ENCODE measurements at regions not wholly inside any gene's neighbourhood (a gene's known extent, or its start where the extent isn't known, plus 50 kb on each side); places are given as distances from the start of the nearest gene placed in this dataset.

GRCh38 chr5:109951758-109952157 is 262.0 kb downstream of the MAN2A1 start:
- DNase-seq (ENCODE audit: low spot score in 2 of 2): no peak
- no peak for ATAC-seq (ENCODE audit: low read depth)

GRCh38 chr5:109953761-109954160 is 264.0 kb downstream of the MAN2A1 start:
- H3K4me1 Mint-ChIP-seq: no peaks in the 10 kb centered on the region
- no peak overlapping the region for H3K4me3 Mint-ChIP-seq
- no peak overlapping the region for H3K27ac Mint-ChIP-seq
- H3K27me3 Mint-ChIP-seq: no peaks in the 10 kb centered on the region
- no peaks in the 10 kb centered on the region for H3K9me3 Mint-ChIP-seq
- no peaks in the 10 kb centered on the region for H3K36me3 Mint-ChIP-seq
- ATAC-seq (ENCODE audit: low read depth) (no peak), DNase-seq (ENCODE audit: low spot score in 2 of 2) (no peak)

More at GRCh38 chr5:109951758-109952157, 262.0 kb downstream of the MAN2A1 start:
- Mint-ChIP-seq H3K36me3 (no peaks in the 10 kb centered on the region), H3K27me3 (peaks cover 1% of the 10 kb centered on the region), H3K9me3 (no peaks in the 10 kb centered on the region), H3K4me1 (no peaks in the 10 kb centered on the region), H3K27ac (no peak overlapping the region), H3K4me3 (no peak overlapping the region)

GRCh38 chr5:109956884-109957283 is 267.2 kb downstream of the MAN2A1 start:
- no peak for ATAC-seq (ENCODE audit: low read depth)
- H3K9me3 Mint-ChIP-seq: no peaks in the 10 kb centered on the region
- DNase-seq (ENCODE audit: low spot score in 2 of 2): no peak
- H3K4me1 Mint-ChIP-seq: no peaks in the 10 kb centered on the region
- no peaks in the 10 kb centered on the region for H3K36me3 Mint-ChIP-seq
- H3K27ac Mint-ChIP-seq: no peak overlapping the region
- H3K27me3 Mint-ChIP-seq: no peaks in the 10 kb centered on the region
- H3K4me3 Mint-ChIP-seq: no peak overlapping the region

GRCh38 chr5:109958082-109958481 is 268.4 kb downstream of the MAN2A1 start:
- no peak overlapping the region for H3K27ac Mint-ChIP-seq
- no peaks in the 10 kb centered on the region for H3K36me3 Mint-ChIP-seq
- DNase-seq (ENCODE audit: low spot score in 2 of 2) (no peak), ATAC-seq (ENCODE audit: low read depth) (no peak)
- H3K4me1 Mint-ChIP-seq: no peaks in the 10 kb centered on the region
- no peaks in the 10 kb centered on the region for H3K9me3 Mint-ChIP-seq
- no peak overlapping the region for H3K4me3 Mint-ChIP-seq
- no peaks in the 10 kb centered on the region for H3K27me3 Mint-ChIP-seq

GRCh38 chr5:109959652-109960051 is 269.9 kb downstream of the MAN2A1 start:
- no peaks in the 10 kb centered on the region for H3K4me1 Mint-ChIP-seq
- no peaks in the 10 kb centered on the region for H3K27me3 Mint-ChIP-seq
- H3K27ac Mint-ChIP-seq: no peak overlapping the region
- H3K36me3 Mint-ChIP-seq: no peaks in the 10 kb centered on the region
- ATAC-seq (ENCODE audit: low read depth) (no peak), DNase-seq (ENCODE audit: low spot score in 2 of 2) (no peak)
- no peaks in the 10 kb centered on the region for H3K9me3 Mint-ChIP-seq
- H3K4me3 Mint-ChIP-seq: no peak overlapping the region

- Mint-ChIP-seq H3K4me1 (no peaks in the 10 kb centered on the region), H3K27me3 (peaks cover under 1% of the 10 kb centered on the region), H3K9me3 (no peaks in the 10 kb centered on the region), H3K4me3 (no peak overlapping the region), H3K27ac (no peak overlapping the region), H3K36me3 (no peaks in the 10 kb centered on the region)
- ATAC-seq (ENCODE audit: low read depth) (no peak), DNase-seq (ENCODE audit: low spot score in 2 of 2) (no peak)
These were observed 272.0 kb downstream of the MAN2A1 start for GRCh38 chr5:109961751-109962150.

GRCh38 chr5:109962882-109963603 is 273.3 kb downstream of the MAN2A1 start:
- Mint-ChIP-seq H3K27me3 (peaks cover 2% of the 10 kb centered on the region), H3K27ac (no peak overlapping the region), H3K36me3 (no peaks in the 10 kb centered on the region), H3K4me3 (no peak overlapping the region), H3K4me1 (no peaks in the 10 kb centered on the region), H3K9me3 (no peaks in the 10 kb centered on the region)
- DNase-seq (ENCODE audit: low spot score in 2 of 2) (no peak), ATAC-seq (ENCODE audit: low read depth) (no peak)

GRCh38 chr5:109964136-109964535 is 274.4 kb downstream of the MAN2A1 start:
- H3K36me3 Mint-ChIP-seq: no peaks in the 10 kb centered on the region
- H3K4me1 Mint-ChIP-seq: no peaks in the 10 kb centered on the region
- DNase-seq (ENCODE audit: low spot score in 2 of 2) (no peak), ATAC-seq (ENCODE audit: low read depth) (no peak)
- no peak overlapping the region for H3K4me3 Mint-ChIP-seq
- no peak overlapping the region for H3K27ac Mint-ChIP-seq
- H3K27me3 Mint-ChIP-seq: peaks cover 2% of the 10 kb centered on the region
- no peaks in the 10 kb centered on the region for H3K9me3 Mint-ChIP-seq

- Mint-ChIP-seq H3K4me3 (no peak overlapping the region), H3K27ac (no peak overlapping the region), H3K4me1 (no peaks in the 10 kb centered on the region), H3K9me3 (no peaks in the 10 kb centered on the region), H3K27me3 (peaks cover 3% of the 10 kb centered on the region), H3K36me3 (no peaks in the 10 kb centered on the region)
- no peak for ATAC-seq (ENCODE audit: low read depth)
- no peak for DNase-seq (ENCODE audit: low spot score in 2 of 2)
These were observed 275.9 kb downstream of the MAN2A1 start for GRCh38 chr5:109965634-109966033.

- Mint-ChIP-seq H3K4me3 (no peak overlapping the region), H3K4me1 (no peaks in the 10 kb centered on the region), H3K36me3 (no peaks in the 10 kb centered on the region), H3K9me3 (no peaks in the 10 kb centered on the region), H3K27ac (no peak overlapping the region), H3K27me3 (peaks cover 2% of the 10 kb centered on the region)
- ATAC-seq (ENCODE audit: low read depth): no peak
- no peak for DNase-seq (ENCODE audit: low spot score in 2 of 2)
These were observed 282.2 kb downstream of the MAN2A1 start for GRCh38 chr5:109971968-109972367.

- DNase-seq (ENCODE audit: low spot score in 2 of 2) (no peak), ATAC-seq (ENCODE audit: low read depth) (no peak)
- Mint-ChIP-seq H3K9me3 (no peaks in the 10 kb centered on the region), H3K36me3 (no peaks in the 10 kb centered on the region), H3K27ac (no peak overlapping the region), H3K27me3 (peaks cover 9% of the 10 kb centered on the region), H3K4me1 (no peaks in the 10 kb centered on the region), H3K4me3 (no peak overlapping the region)
These were observed 292.3 kb downstream of the MAN2A1 start for GRCh38 chr5:109981979-109982378.

GRCh38 chr5:109982966-109983534 is 293.3 kb downstream of the MAN2A1 start:
- DNase-seq (ENCODE audit: low spot score in 2 of 2) (no peak), ATAC-seq (ENCODE audit: low read depth) (no peak)
- peaks cover 12% of the 10 kb centered on the region for H3K27me3 Mint-ChIP-seq
- no peaks in the 10 kb centered on the region for H3K4me1 Mint-ChIP-seq
- H3K9me3 Mint-ChIP-seq: no peaks in the 10 kb centered on the region
- no peak overlapping the region for H3K4me3 Mint-ChIP-seq
- H3K36me3 Mint-ChIP-seq: no peaks in the 10 kb centered on the region
- no peak overlapping the region for H3K27ac Mint-ChIP-seq

- DNase-seq (ENCODE audit: low spot score in 2 of 2) (no peak), ATAC-seq (ENCODE audit: low read depth) (no peak)
- Mint-ChIP-seq H3K36me3 (no peaks in the 10 kb centered on the region), H3K27me3 (peaks cover 9% of the 10 kb centered on the region), H3K4me1 (no peaks in the 10 kb centered on the region), H3K9me3 (no peaks in the 10 kb centered on the region), H3K27ac (no peak overlapping the region), H3K4me3 (no peak overlapping the region)
These were observed 297.0 kb downstream of the MAN2A1 start for GRCh38 chr5:109986726-109987125.

- Mint-ChIP-seq H3K4me3 (no peak overlapping the region), H3K9me3 (no peaks in the 10 kb centered on the region), H3K27me3 (peaks cover 10% of the 10 kb centered on the region), H3K4me1 (no peaks in the 10 kb centered on the region), H3K27ac (no peak overlapping the region), H3K36me3 (no peaks in the 10 kb centered on the region)
- no peak for ATAC-seq (ENCODE audit: low read depth)
- DNase-seq (ENCODE audit: low spot score in 2 of 2): no peak
These were observed 297.6 kb downstream of the MAN2A1 start for GRCh38 chr5:109987355-109987754.

GRCh38 chr5:109987970-109988369 is 298.2 kb downstream of the MAN2A1 start:
- ATAC-seq (ENCODE audit: low read depth) (no peak), DNase-seq (ENCODE audit: low spot score in 2 of 2) (no peak)
- peaks cover 10% of the 10 kb centered on the region for H3K27me3 Mint-ChIP-seq
- no peaks in the 10 kb centered on the region for H3K36me3 Mint-ChIP-seq
- H3K27ac Mint-ChIP-seq: no peak overlapping the region
- no peak overlapping the region for H3K4me3 Mint-ChIP-seq
- no peaks in the 10 kb centered on the region for H3K4me1 Mint-ChIP-seq
- peaks cover 2% of the 10 kb centered on the region for H3K9me3 Mint-ChIP-seq

Measured in memory B cell (primary cell).